ENCODE measurements at regions not wholly inside any gene's neighbourhood (a gene's known extent, or its start where the extent isn't known, plus 50 kb on each side); places are given as distances from the start of the nearest gene placed in this dataset.

DNA sequence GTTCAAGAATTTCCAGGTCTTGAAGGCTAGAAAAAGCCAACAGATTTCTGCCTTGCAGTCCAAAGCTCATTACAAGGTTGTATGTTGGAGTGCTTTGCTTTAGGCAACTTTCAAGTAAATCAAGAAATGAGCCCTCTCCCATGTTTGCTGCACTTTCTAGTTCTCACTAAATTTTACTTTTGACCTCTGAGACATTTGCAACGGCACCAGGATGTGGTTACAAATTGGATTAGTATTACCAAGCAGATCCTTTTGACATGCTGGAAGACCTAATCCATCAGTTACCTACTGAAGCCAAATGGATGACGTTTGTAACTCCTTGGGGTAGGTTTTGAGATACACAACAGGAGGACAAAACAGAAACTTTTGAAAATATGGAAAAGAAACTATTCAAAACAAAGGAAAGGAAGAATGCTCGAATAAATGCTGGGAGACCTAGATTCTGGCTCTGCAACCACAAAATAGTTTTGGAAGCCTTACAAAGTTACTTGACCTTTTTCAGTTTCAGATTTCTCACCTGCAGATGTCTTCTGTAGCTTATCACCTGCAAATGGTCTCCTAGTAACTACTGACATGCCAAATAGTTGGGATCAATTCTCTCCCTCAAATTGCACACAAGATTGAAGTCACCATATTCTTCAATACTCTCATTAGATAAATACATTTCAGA lies 251.7 kb upstream of the ADGRL2 start:
- no peak for DNase-seq (ENCODE audit: low read depth in 1 of 2, low spot score in 2 of 2)
- Histone ChIP-seq H2BK12ac (ENCODE audit: low read depth, low read length) (peak overlapping the region; percentile 84), H3K4me1 (replicated peaks in 1 of 4; ENCODE audit: control insufficient read depth in 3 of 4, insufficient read depth in 4 of 4, low read length in 3 of 4) (peaks cover 1 to 22% (median 12%) of the 10 kb centered on the region in 4 experiments), H2BK5ac (ENCODE audit: low read depth, low read length) (peak overlapping the region; percentile 85; the same call in 1 of the 2 replicates), H2BK15ac (ENCODE audit: low read length) (no peak overlapping the region), H3K23ac (ENCODE audit: insufficient read length) (no peak overlapping the region), H4K5ac (ENCODE audit: insufficient read length, low read depth, low read length) (no peak overlapping the region), H3K9me3 (ENCODE audit: insufficient read depth in 2 of 2, low read depth in 1 of 2, low read length in 1 of 2) (no peaks in the 10 kb centered on the region), H2BK20ac (ENCODE audit: low read length) (peak overlapping the region; percentile 91), H2BK120ac (replicated peaks; ENCODE audit: low read depth, low read length) (peak overlapping the region; percentile 97), H4K91ac (replicated peaks; ENCODE audit: insufficient read length, low read length) (peak overlapping the region; percentile 35), H3K4ac (replicated peaks; ENCODE audit: insufficient read length, low read depth, low read length) (no peak overlapping the region), H3K9ac (replicated peaks in 1 of 4; ENCODE audit: extremely low read depth in 1 of 4, low read depth in 3 of 4, low read length in 3 of 4) (no peak overlapping the region), H3K27me3 (replicated peaks in 1 of 4; ENCODE audit: control insufficient read depth in 3 of 4, extremely low read depth in 1 of 4, insufficient read depth in 3 of 4, low read length in 3 of 4) (no peaks in the 10 kb centered on the region), H3K56ac (replicated peaks; ENCODE audit: insufficient read length, low read depth, low read length) (no peak overlapping the region), H3K23me2 (ENCODE audit: low read depth, low read length) (no peaks in the 10 kb centered on the region; the same call in 1 of the 2 replicates), H3K79me1 (ENCODE audit: low read depth, low read length) (no peaks in the 10 kb centered on the region), H3K36me3 (ENCODE audit: control insufficient read depth in 2 of 4, insufficient read depth in 4 of 4, low read length in 3 of 4) (no peaks in the 10 kb centered on the region), H3K27ac (ENCODE audit: low read depth, low read length) (peak overlapping the region; percentile 35; the same call in 1 of the 2 replicates), H3K14ac (ENCODE audit: insufficient read length) (no peak overlapping the region), H3K4me3 (ENCODE audit: extremely low read depth in 1 of 4, insufficient read depth in 2 of 4, low read depth in 3 of 4, low read length in 4 of 4) (no peak overlapping the region), H3K4me2 (ENCODE audit: insufficient read depth in 1 of 2, low read depth in 2 of 2, low read length in 2 of 2) (no peak overlapping the region), H3K18ac (ENCODE audit: extremely low read depth, low read length) (peak overlapping the region; percentile 21; the same call in 1 of the 2 replicates), H2AK5ac (ENCODE audit: low read depth, low read length) (peak overlapping the region; percentile 47; the same call in 1 of the 2 replicates), H4K20me1 (replicated peaks in 1 of 2; ENCODE audit: control insufficient read depth in 1 of 2, insufficient read depth in 2 of 2, low read length in 2 of 2) (no peaks in the 10 kb centered on the region), H3K79me2 (ENCODE audit: control insufficient read depth in 1 of 2, insufficient read depth in 2 of 2, low read length in 2 of 2) (no peaks in the 10 kb centered on the region), H4K8ac (ENCODE audit: extremely low read depth, insufficient read depth, low read length) (no peak overlapping the region), H2AFZ (ENCODE audit: low read length) (no peak overlapping the region)
- 70% methylated on average over 3 of the region's 3 CpGs; no CpG with 5 or more reads in 1 of the 2 experiments for WGBS, 2 experiments (ENCODE audit: extremely low coverage in 1 of 2, insufficient coverage in 1 of 2, insufficient read length in 1 of 2, insufficient replicate concordance in 2 of 2, low coverage in 1 of 2, low lambda C conversion rate in 2 of 2, missing lambda C conversion rate in 1 of 2)
- ChIA-PET POLR2A (ENCODE audit: partially characterized antibody) (interaction anchor here (1.0 to 1.9 kb wide), 2 partner anchors 252 to 253 kb away, joined by 3 to 7 read pairs; partner anchors contain the start of gene ADGRL2), CTCF (ENCODE audit: partially characterized antibody) (interaction anchor here (0.6 to 5.5 kb wide), 26 partner anchors 8 to 611 kb away, joined by 3 to 34 read pairs (median 4); partner anchors contain the start of gene ADGRL2)
- FAIRE-seq = peak; percentile 52
- TF ChIP-seq KDM1A (IDR thresholded peaks at IDR 0.05; ENCODE audit: borderline replicate concordance, low read length) (no peak), SIX5 (IDR thresholded peaks at IDR 0.05; ENCODE audit: low read depth, low read length) (no peak), TAF1 (IDR thresholded peaks at IDR 0.05; ENCODE audit: low read depth, low read length) (no peak), CHD1 (IDR thresholded peaks at IDR 0.05; ENCODE audit: low read depth, low read length) (no peak), RAD21 (IDR thresholded peaks at IDR 0.05 in 1 of 2, conservative IDR thresholded peaks at IDR 0.05 in 1 of 2; ENCODE audit: low read depth in 2 of 2, low read length in 2 of 2) (no peak), EP300 (IDR thresholded peaks at IDR 0.05; ENCODE audit: borderline replicate concordance in 1 of 2, low read depth in 2 of 2, low read length in 2 of 2) (no peak), USF2 (IDR thresholded peaks at IDR 0.05; ENCODE audit: low read length) (no peak), MAFK (IDR thresholded peaks at IDR 0.05; ENCODE audit: low read depth, low read length) (no peak), CREB1 (IDR thresholded peaks at IDR 0.05) (no peak), CHD2 (IDR thresholded peaks at IDR 0.05; ENCODE audit: low read length) (no peak), RFX5 (IDR thresholded peaks at IDR 0.05; ENCODE audit: borderline replicate concordance, low read depth, low read length) (no peak), SP1 (IDR thresholded peaks at IDR 0.05; ENCODE audit: low read depth, low read length) (no peak)

Measured in H1 (cell line).